H9 (cell line): ENCODE measurements at regions not wholly inside any gene's neighbourhood (a gene's known extent, or its start where the extent isn't known, plus 50 kb on each side); places are given as distances from the start of the nearest gene placed in this dataset.

Source experiments
- DNase-seq: peaks from one replicate; pipeline ENCODE4 v3.0.0-alpha.2; 2017
- H2AFZ ChIP-seq: one replicate; pipeline ENCODE4 v1.6.1; 2013; ENCODE audit warnings: mild to moderate bottlenecking, low read length, control low read depth, moderate library complexity
- H2AK5ac ChIP-seq: 2 replicates; pipeline ENCODE4 v1.6.1; 2013; ENCODE audit warnings: low read length, control low read depth, mixed read lengths; ENCODE audit not compliant: insufficient read length
- H2BK120ac ChIP-seq: one replicate; pipeline ENCODE4 v1.6.1; 2013; ENCODE audit warnings: low read depth, mild to moderate bottlenecking, low read length, control low read depth, inconsistent platforms; ENCODE audit not compliant: poor library complexity, severe bottlenecking
- H2BK12ac ChIP-seq: 2 replicates; pipeline ENCODE4 v1.6.1; 2013; ENCODE audit warnings: low read length, control low read depth, mixed read lengths, low read depth; ENCODE audit not compliant: insufficient read length
- H2BK15ac ChIP-seq: 2 replicates; pipeline ENCODE4 v1.6.1; 2013; ENCODE audit warnings: low read depth, low read length, control low read depth
- H2BK20ac ChIP-seq: one replicate; pipeline ENCODE4 v1.6.1; 2013; ENCODE audit warnings: low read depth, mild to moderate bottlenecking, low read length, control low read depth, inconsistent platforms; ENCODE audit not compliant: poor library complexity, severe bottlenecking
- H2BK5ac ChIP-seq: 2 replicates; pipeline ENCODE4 v1.6.1; 2013; ENCODE audit warnings: low read length, control low read depth, mixed read lengths; ENCODE audit not compliant: insufficient read length
- H3K14ac ChIP-seq: 2 replicates; pipeline ENCODE4 v1.6.1; 2013; ENCODE audit warnings: low read length, control low read depth; ENCODE audit not compliant: insufficient read depth
- H3K18ac ChIP-seq: 2 replicates; pipeline ENCODE4 v1.6.1; 2013; ENCODE audit warnings: low read depth, mild to moderate bottlenecking, mixed read lengths, low read length, control low read depth; ENCODE audit not compliant: insufficient read length
- H3K23ac ChIP-seq: 2 replicates; pipeline ENCODE4 v1.6.1; 2013; ENCODE audit warnings: low read length, control low read depth, mixed read lengths, low read depth; ENCODE audit not compliant: insufficient read length
- H3K23me2 ChIP-seq: 2 replicates; pipeline ENCODE4 v1.6.1; 2013; ENCODE audit warnings: low read depth, mild to moderate bottlenecking, mixed read lengths, low read length, control low read depth; ENCODE audit not compliant: insufficient read length, poor library complexity, severe bottlenecking
- H3K27ac ChIP-seq: 2 replicates; pipeline ENCODE4 v1.5.1; 2013; ENCODE audit warnings: low read length, control low read depth, mixed read lengths, low read depth; ENCODE audit not compliant: insufficient read length
- H3K27me3 ChIP-seq: 2 replicates; pipeline ENCODE4 v1.6.1; 2013; ENCODE audit warnings: low read length, control low read depth, inconsistent platforms; ENCODE audit not compliant: insufficient read depth
- H3K4ac ChIP-seq: 2 replicates; pipeline ENCODE4 v1.6.1; 2013; ENCODE audit warnings: low read depth, mild to moderate bottlenecking, control low read depth, inconsistent platforms, low read length, moderate library complexity
- H3K4me1 ChIP-seq: 2 replicates; pipeline ENCODE4 v1.6.1; 2013; ENCODE audit warnings: low read length, control low read depth, inconsistent platforms; ENCODE audit not compliant: insufficient read depth
- H3K4me2 ChIP-seq: 2 replicates; pipeline ENCODE4 v1.6.1; 2013; ENCODE audit warnings: low read length, control low read depth, mixed read lengths; ENCODE audit not compliant: insufficient read length, insufficient read depth
- H3K56ac ChIP-seq: 2 replicates; pipeline ENCODE4 v1.6.1; 2013; ENCODE audit warnings: low read depth, mild to moderate bottlenecking, mixed read lengths, low read length, control low read depth; ENCODE audit not compliant: insufficient read length
- H3K79me1 ChIP-seq: 2 replicates; pipeline ENCODE4 v1.6.1; 2013; ENCODE audit warnings: low read depth, mild to moderate bottlenecking, moderate library complexity, low read length, control low read depth, inconsistent platforms; ENCODE audit not compliant: insufficient read depth, poor library complexity, severe bottlenecking
- H3K79me2 ChIP-seq: 2 replicates; pipeline ENCODE4 v1.6.1; 2013; ENCODE audit warnings: low read length, control low read depth, inconsistent platforms; ENCODE audit not compliant: insufficient read depth
- H3K9ac ChIP-seq: 2 replicates; pipeline ENCODE4 v1.6.1; 2013; ENCODE audit warnings: low read length, control low read depth, mixed read lengths; ENCODE audit not compliant: insufficient read length; ENCODE audit errors: extremely low read depth
- H3K9me3 ChIP-seq: one replicate; pipeline ENCODE4 v1.6.1; 2013; ENCODE audit warnings: low read depth, low read length, inconsistent platforms; ENCODE audit not compliant: control insufficient read depth
- H3T11ph ChIP-seq: one replicate; pipeline ENCODE4 v1.6.1; 2013; ENCODE audit warnings: mild to moderate bottlenecking, low read length, control low read depth, inconsistent platforms
- H4K20me1 ChIP-seq: one replicate; pipeline ENCODE4 v1.6.1; 2013; ENCODE audit not compliant: control insufficient read depth, insufficient read length, insufficient read depth
- H4K5ac ChIP-seq: 2 replicates; pipeline ENCODE4 v1.6.1; 2013; ENCODE audit warnings: low read depth, mild to moderate bottlenecking, mixed read lengths, low read length, control low read depth; ENCODE audit not compliant: insufficient read length
- H4K8ac ChIP-seq: replicated peaks from 2 replicates; pipeline ENCODE4 v1.6.1; 2013; ENCODE audit warnings: low read length, control low read depth, mixed read lengths, low read depth; ENCODE audit not compliant: insufficient read length
- H4K91ac ChIP-seq: 2 replicates; pipeline ENCODE4 v1.6.1; 2013; ENCODE audit warnings: low read depth, mild to moderate bottlenecking, moderate library complexity, mixed read lengths, low read length, control low read depth; ENCODE audit not compliant: insufficient read length
- H3K27ac Mint-ChIP-seq, 3 experiments: 2 replicates in 2 of 3; 3 replicates in 1 of 3; pipeline ENCODE4 v1.8.0; 2020 to 2021; ENCODE audit warnings: mixed read lengths in 3 of 3, mild to moderate bottlenecking in 1 of 3, moderate library complexity in 1 of 3
- H3K27me3 Mint-ChIP-seq: 2 replicates; pipeline ENCODE4 v1.8.0; 2021; ENCODE audit warnings: low read depth, mild to moderate bottlenecking, moderate library complexity, mixed read lengths
- H3K36me3 Mint-ChIP-seq, 3 experiments: 2 replicates in 2 of 3; 3 replicates in 1 of 3; pipeline ENCODE4 v1.8.0; 2020 to 2021; ENCODE audit warnings: low read depth in 3 of 3, mixed read lengths in 3 of 3; ENCODE audit not compliant: insufficient read depth in 1 of 3
- H3K4me1 Mint-ChIP-seq, 2 experiments: 2 replicates each; pipeline ENCODE4 v1.8.0; 2020; ENCODE audit warnings: mixed read lengths in 2 of 2
- H3K4me3 Mint-ChIP-seq, 2 experiments: 2 replicates in 1 of 2; 3 replicates in 1 of 2; pipeline ENCODE4 v1.8.0; 2020 to 2021; ENCODE audit warnings: mild to moderate bottlenecking in 2 of 2, mixed read lengths in 2 of 2, moderate library complexity in 1 of 2
- H3K9me3 Mint-ChIP-seq, 2 experiments: 2 replicates in 1 of 2; 3 replicates in 1 of 2; pipeline ENCODE4 v1.8.0; 2020; ENCODE audit warnings: mild to moderate bottlenecking in 2 of 2, mixed read lengths in 2 of 2, moderate library complexity in 1 of 2
- CTCF ChIP-seq: fragments of 200-600 bp; sonication (generic); conservative IDR thresholded peaks from 3 replicates; pipeline ENCODE4 v1.8.0; 2021; ENCODE audit warnings: antibody characterized with exemption, mild to moderate bottlenecking
- WGBS: extraction: QIAGEN DNeasy Blood & Tissue Kit; methylation state at CpG from one replicate; pipeline ENCODE4 v1.1.7; 2013; ENCODE audit warnings: missing lambda C conversion rate, low lambda C conversion rate, mixed read lengths; ENCODE audit not compliant: insufficient read length; ENCODE audit errors: extremely low coverage; 5-methylcytosine and 5-hydroxymethylcytosine counted together

GRCh38 chr7:84617265-84618030, 422.9 kb upstream of the SEMA3A start:
- no CpG with 5 or more reads among the region's 4 CpGs for WGBS
- Histone ChIP-seq H2BK15ac (no peak overlapping the region), H4K5ac (no peak overlapping the region), H3K27me3 (no peaks in the 10 kb centered on the region), H4K20me1 (no peaks in the 10 kb centered on the region), H4K91ac (no peak overlapping the region), H2BK120ac (no peak overlapping the region), H3K14ac (no peak overlapping the region), H2AFZ (no peak overlapping the region), H3K27ac (no peak overlapping the region), H3K9me3 (no peaks in the 10 kb centered on the region), H3K9ac (no peak overlapping the region), H2BK20ac (no peak overlapping the region), H3K79me2 (no peaks in the 10 kb centered on the region), H2BK5ac (no peak overlapping the region), H3K18ac (no peak overlapping the region), H2BK12ac (no peak overlapping the region), H3K23me2 (no peaks in the 10 kb centered on the region), H3K79me1 (no peaks in the 10 kb centered on the region), H3K23ac (no peak overlapping the region), H2AK5ac (no peak overlapping the region), H3K56ac (no peak overlapping the region), H3K4me2 (no peak overlapping the region), H3T11ph (no peak overlapping the region), H3K4me1 (no peaks in the 10 kb centered on the region), H3K4ac (no peak overlapping the region), H4K8ac (no peak overlapping the region)
- no peaks in the 10 kb centered on the region for H3K4me1 Mint-ChIP-seq
- no peaks in the 10 kb centered on the region for H3K36me3 Mint-ChIP-seq
- H3K4me3 Mint-ChIP-seq, result no peak overlapping the region
- no peak for DNase-seq
- H3K27me3 Mint-ChIP-seq, result no peaks in the 10 kb centered on the region
- H3K9me3 Mint-ChIP-seq, result no peaks in the 10 kb centered on the region
- no peak for TF ChIP-seq CTCF
- no peak overlapping the region; a peak in 1 of 7 replicates for H3K27ac Mint-ChIP-seq
